BLaER1 treated with 17β-estradiol and CSF1 and Interleukin-3, amounts not matched to agents 10 nM and 100 nM (cell line): ENCODE measurements at regions not wholly inside any gene's neighbourhood (a gene's known extent, or its start where the extent isn't known, plus 50 kb on each side); places are given as distances from the start of the nearest gene placed in this dataset.

ENCODE experiments used
- H3K27ac ChIP-seq, 11 experiments: shearing (Covaris generic); formaldehyde crosslinking; 2 replicates each; pipeline ENCODE4 v1.8.1; 2022
- H3K27me3 ChIP-seq, 11 experiments: shearing (Covaris generic); formaldehyde crosslinking; 2 replicates each; pipeline ENCODE4 v1.8.1; 2022
- H3K36me3 ChIP-seq, 11 experiments: shearing (Covaris generic); formaldehyde crosslinking; 2 replicates each; pipeline ENCODE4 v1.8.1; 2022
- H3K4me1 ChIP-seq, 10 experiments: shearing (Covaris generic); formaldehyde crosslinking; 2 replicates each; pipeline ENCODE4 v1.8.1; 2022
- H3K4me2 ChIP-seq, 11 experiments: shearing (Covaris generic); formaldehyde crosslinking; 2 replicates each; pipeline ENCODE4 v1.8.1; 2022
- H3K4me3 ChIP-seq, 10 experiments: shearing (Covaris generic); formaldehyde crosslinking; 2 replicates each; pipeline ENCODE4 v1.8.1; 2022
- H3K9ac ChIP-seq, 11 experiments: shearing (Covaris generic); formaldehyde crosslinking; 2 replicates each; pipeline ENCODE4 v1.8.1; 2022
- H3K9me3 ChIP-seq, 11 experiments: shearing (Covaris generic); formaldehyde crosslinking; replicated peaks in 1 of 11; 2 replicates each; pipeline ENCODE4 v1.8.1; 2022
- H4K20me1 ChIP-seq, 11 experiments: shearing (Covaris generic); formaldehyde crosslinking; 2 replicates each; pipeline ENCODE4 v1.8.1; 2022
- Cebpa-rat ChIP-seq, 11 experiments: shearing (Covaris generic); IDR thresholded peaks; 2 replicates each; pipeline ENCODE4 v1.8.1; 2022

- H3K9ac ChIP-seq = no peak overlapping the region
- peak overlapping the region; percentile 17 to 79 (median 61) for H3K4me2 ChIP-seq
- peaks cover 5 to 40% (median 33%) of the 10 kb centered on the region in 10 experiments; a peak in 19 of 20 replicates for H3K4me1 ChIP-seq
- no peaks in the 10 kb centered on the region for H3K27me3 ChIP-seq
- no peak overlapping the region for H3K4me3 ChIP-seq
- TF ChIP-seq Cebpa-rat (IDR thresholded peaks at IDR 0.05) = no peak
- H3K27ac ChIP-seq = no peak overlapping the region
- H3K9me3 ChIP-seq = no peaks in the 10 kb centered on the region
- no peaks in the 10 kb centered on the region for H3K36me3 ChIP-seq
- H4K20me1 ChIP-seq = no peaks in the 10 kb centered on the region
Measured at GRCh38 chr13:40271271-40271885, 395.1 kb downstream of the FOXO1 start.

GRCh38 chr13:40271931-40272775 lies 394.3 kb downstream of the FOXO1 start:
- no peaks in the 10 kb centered on the region for H3K27me3 ChIP-seq
- H3K27ac ChIP-seq = no peak overlapping the region
- TF ChIP-seq Cebpa-rat (IDR thresholded peaks at IDR 0.05) = no peak
- H3K9ac ChIP-seq = no peak overlapping the region
- no peaks in the 10 kb centered on the region for H3K36me3 ChIP-seq
- H3K9me3 ChIP-seq = no peaks in the 10 kb centered on the region
- H3K4me2 ChIP-seq = peak overlapping the region in 10 of 11 experiments; percentile 17 to 79 (median 62); a peak in 18 of 22 replicates
- no peaks in the 10 kb centered on the region for H4K20me1 ChIP-seq
- peaks cover 5 to 40% (median 33%) of the 10 kb centered on the region in 10 experiments; a peak in 19 of 20 replicates for H3K4me1 ChIP-seq
- no peak overlapping the region for H3K4me3 ChIP-seq

- Histone ChIP-seq H3K27ac (no peak overlapping the region), H3K4me2 (peak overlapping the region in 8 of 11 experiments; percentile 26 to 72 (median 62); a peak in 14 of 22 replicates), H3K36me3 (no peaks in the 10 kb centered on the region), H3K9me3 (no peaks in the 10 kb centered on the region), H3K9ac (no peak overlapping the region), H3K27me3 (no peaks in the 10 kb centered on the region), H4K20me1 (no peaks in the 10 kb centered on the region), H3K4me1 (peaks cover 5 to 40% (median 33%) of the 10 kb centered on the region in 10 experiments; a peak in 19 of 20 replicates), H3K4me3 (no peak overlapping the region)
- TF ChIP-seq Cebpa-rat (IDR thresholded peaks at IDR 0.05) = no peak
Measured at GRCh38 chr13:40272776-40273139, 393.7 kb downstream of the FOXO1 start.

GRCh38 chr13:40273253-40274025 lies 393.0 kb downstream of the FOXO1 start:
- Histone ChIP-seq H3K4me1 (peaks cover 5 to 40% (median 33%) of the 10 kb centered on the region in 10 experiments; a peak in 19 of 20 replicates), H3K9ac (no peak overlapping the region), H3K9me3 (no peaks in the 10 kb centered on the region), H3K4me3 (no peak overlapping the region), H3K36me3 (no peaks in the 10 kb centered on the region), H3K27ac (no peak overlapping the region), H3K27me3 (no peaks in the 10 kb centered on the region), H3K4me2 (peak overlapping the region in 7 of 11 experiments; percentile 26 to 72 (median 60); a peak in 15 of 22 replicates), H4K20me1 (no peaks in the 10 kb centered on the region)
- no peak for TF ChIP-seq Cebpa-rat (IDR thresholded peaks at IDR 0.05)

GRCh38 chr13:40274103-40274502 lies 392.3 kb downstream of the FOXO1 start:
- no peaks in the 10 kb centered on the region for H3K36me3 ChIP-seq
- no peak for TF ChIP-seq Cebpa-rat (IDR thresholded peaks at IDR 0.05)
- no peaks in the 10 kb centered on the region for H3K9me3 ChIP-seq
- no peaks in the 10 kb centered on the region for H3K27me3 ChIP-seq
- H3K4me1 ChIP-seq = peaks cover 5 to 40% (median 33%) of the 10 kb centered on the region in 10 experiments; a peak in 19 of 20 replicates
- H3K4me3 ChIP-seq = no peak overlapping the region
- H3K27ac ChIP-seq = no peak overlapping the region
- peak overlapping the region in 3 of 11 experiments; percentile 47 to 72 (median 60); a peak in 3 of 22 replicates for H3K4me2 ChIP-seq
- no peaks in the 10 kb centered on the region for H4K20me1 ChIP-seq
- no peak overlapping the region for H3K9ac ChIP-seq

- H3K4me3 ChIP-seq = no peak overlapping the region
- no peaks in the 10 kb centered on the region for H4K20me1 ChIP-seq
- no peak overlapping the region for H3K9ac ChIP-seq
- no peak overlapping the region for H3K27ac ChIP-seq
- no peaks in the 10 kb centered on the region for H3K9me3 ChIP-seq
- peaks cover 5 to 39% (median 33%) of the 10 kb centered on the region in 10 experiments; a peak in 19 of 20 replicates for H3K4me1 ChIP-seq
- H3K27me3 ChIP-seq = no peaks in the 10 kb centered on the region
- no peak for TF ChIP-seq Cebpa-rat (IDR thresholded peaks at IDR 0.05)
- no peak overlapping the region for H3K4me2 ChIP-seq
- no peaks in the 10 kb centered on the region for H3K36me3 ChIP-seq
Measured at GRCh38 chr13:40275155-40275554, 391.3 kb downstream of the FOXO1 start.

- no peak overlapping the region for H3K27ac ChIP-seq
Measured at GRCh38 chr13:40275636-40276035, 390.8 kb downstream of the FOXO1 start.

GRCh38 chr13:40283666-40284065 lies 382.8 kb downstream of the FOXO1 start:
- no peak overlapping the region for H3K27ac ChIP-seq
- H3K9me3 ChIP-seq = no peaks in the 10 kb centered on the region; a peak in 1 of 22 replicates
- H3K4me3 ChIP-seq = no peak overlapping the region
- TF ChIP-seq Cebpa-rat (IDR thresholded peaks at IDR 0.05) = no peak
- no peaks in the 10 kb centered on the region for H3K36me3 ChIP-seq
- H3K9ac ChIP-seq = no peak overlapping the region
- no peaks in the 10 kb centered on the region for H4K20me1 ChIP-seq
- H3K4me1 ChIP-seq = no peaks in the 10 kb centered on the region
- H3K4me2 ChIP-seq = no peak overlapping the region
- H3K27me3 ChIP-seq = no peaks in the 10 kb centered on the region

More at GRCh38 chr13:40275636-40276035, 390.8 kb downstream of the FOXO1 start:
- no peak overlapping the region for H3K9ac ChIP-seq
- TF ChIP-seq Cebpa-rat (IDR thresholded peaks at IDR 0.05) = no peak
- H3K27me3 ChIP-seq = no peaks in the 10 kb centered on the region
- H3K4me3 ChIP-seq = no peak overlapping the region
- H3K4me1 ChIP-seq = peaks cover 5 to 34% (median 31%) of the 10 kb centered on the region in 10 experiments; a peak in 19 of 20 replicates
- no peaks in the 10 kb centered on the region for H3K9me3 ChIP-seq
- no peak overlapping the region for H3K4me2 ChIP-seq
- no peaks in the 10 kb centered on the region for H4K20me1 ChIP-seq
- no peaks in the 10 kb centered on the region for H3K36me3 ChIP-seq

GRCh38 chr13:40285634-40286033 lies 380.8 kb downstream of the FOXO1 start:
- Histone ChIP-seq H3K9ac (no peak overlapping the region), H4K20me1 (no peaks in the 10 kb centered on the region), H3K27me3 (no peaks in the 10 kb centered on the region), H3K36me3 (no peaks in the 10 kb centered on the region), H3K4me1 (no peaks in the 10 kb centered on the region), H3K4me2 (no peak overlapping the region), H3K4me3 (no peak overlapping the region), H3K9me3 (no peaks in the 10 kb centered on the region; a peak in 1 of 22 replicates), H3K27ac (no peak overlapping the region)
- no peak for TF ChIP-seq Cebpa-rat (IDR thresholded peaks at IDR 0.05)
